OCI-LY7 (cell line): ENCODE measurements at regions not wholly inside any gene's neighbourhood (a gene's known extent, or its start where the extent isn't known, plus 50 kb on each side); places are given as distances from the start of the nearest gene placed in this dataset.

Experiments used
- BruUV-seq: library from RNA; stranded (reverse); fragments of 400-500 nt; replicated peaks from 2 replicates; lab custom pipeline; 2021; lab: Mats Ljungman, UMichigan
- CTCF ChIA-PET: fragments of 300-600 bp; sonication (Branson Sonifier 250); formaldehyde crosslinking; loops from one replicate; lab custom pipeline; 2022; ENCODE audit warnings: antibody characterized with exemption; ENCODE audit not compliant: unreplicated experiment; lab: Charles Lee
- POLR2A ChIA-PET: fragments of 300-600 bp; sonication (Branson Sonifier 250); formaldehyde crosslinking; loops from one replicate; lab custom pipeline; 2022; ENCODE audit warnings: antibody characterized with exemption; lab: Charles Lee
- DNase-seq: peaks from one replicate; pipeline ENCODE4 v3.0.0-alpha.2; 2015; ENCODE audit warnings: low spot score
- H2AFZ ChIP-seq: fragments of 200-600 bp; sonication (generic), shearing (Covaris generic); 2 replicates; pipeline ENCODE4 v1.6.1; 2014; ENCODE audit warnings: mild to moderate bottlenecking, antibody characterized with exemption, low read length, moderate library complexity
- H3K27ac ChIP-seq: fragments of 200-600 bp; sonication (generic); 2 replicates; pipeline ENCODE4 v1.5.1; 2014; ENCODE audit warnings: mixed run types, low read depth, mild to moderate bottlenecking, moderate library complexity, low read length, inconsistent platforms; ENCODE audit not compliant: poor library complexity, severe bottlenecking
- H3K36me3 ChIP-seq: fragments of 200-600 bp; sonication (generic); 2 replicates; pipeline ENCODE4 v1.6.1; 2014; ENCODE audit warnings: mild to moderate bottlenecking, antibody characterized with exemption, low read length, moderate library complexity, mixed read lengths; ENCODE audit not compliant: insufficient read depth
- H3K4me1 ChIP-seq: fragments of 200-600 bp; sonication (generic); 2 replicates; pipeline ENCODE4 v1.5.1; 2014; ENCODE audit warnings: mild to moderate bottlenecking, low read length; ENCODE audit not compliant: insufficient read depth, poor library complexity, severe bottlenecking
- H3K4me2 ChIP-seq: fragments of 200-600 bp; sonication (generic); 2 replicates; pipeline ENCODE4 v1.6.1; 2014; ENCODE audit warnings: mild to moderate bottlenecking, low read length
- H3K4me3 ChIP-seq: fragments of 200-600 bp; sonication (generic); 2 replicates; pipeline ENCODE4 v1.5.1; 2014; ENCODE audit warnings: mild to moderate bottlenecking, low read depth, low read length; ENCODE audit not compliant: poor library complexity, severe bottlenecking
- H3K79me2 ChIP-seq: fragments of 200-600 bp; sonication (generic); 2 replicates; pipeline ENCODE4 v1.6.1; 2016; ENCODE audit warnings: low read depth, mild to moderate bottlenecking, low read length, moderate library complexity, mixed read lengths; ENCODE audit not compliant: insufficient read depth
- H3K9me2 ChIP-seq: fragments of 200-600 bp; sonication (generic); 2 replicates; pipeline ENCODE4 v1.6.1; 2016; ENCODE audit warnings: mild to moderate bottlenecking, low read length, mixed read lengths; ENCODE audit not compliant: insufficient read depth
- H3K9me3 ChIP-seq: fragments of 200-600 bp; sonication (generic); 2 replicates; pipeline ENCODE4 v1.6.1; 2014; ENCODE audit warnings: mild to moderate bottlenecking, mixed run types, low read length, mixed read lengths
- H4K20me1 ChIP-seq: fragments of 200-600 bp; sonication (generic); 2 replicates; pipeline ENCODE4 v1.6.1; 2014; ENCODE audit warnings: mild to moderate bottlenecking, antibody characterized with exemption, low read length, moderate library complexity, mixed read lengths; ENCODE audit not compliant: insufficient read depth
- CTCF ChIP-seq: fragments of 200-600 bp; sonication (generic); conservative IDR thresholded peaks from 2 replicates; pipeline ENCODE4 v1.5.1; 2014; ENCODE audit warnings: mild to moderate bottlenecking, antibody characterized with exemption, low read length, moderate library complexity, mixed read lengths
- EZH2phosphoT487 ChIP-seq: fragments of 200-600 bp; sonication (generic); IDR thresholded peaks from 2 replicates; pipeline ENCODE4 v1.6.1; 2018; ENCODE audit warnings: low read depth, borderline replicate concordance, mild to moderate bottlenecking, mixed run types, antibody characterized with exemption, low read length, moderate library complexity, mixed read lengths
- intact Hi-C: fragments of 100-400 bp; cut with micrococcal nuclease; formaldehyde crosslinking; loops from one replicate; pipeline ENCODE4 v1.10.0; 2022; ENCODE audit not compliant: unreplicated experiment

DNA sequence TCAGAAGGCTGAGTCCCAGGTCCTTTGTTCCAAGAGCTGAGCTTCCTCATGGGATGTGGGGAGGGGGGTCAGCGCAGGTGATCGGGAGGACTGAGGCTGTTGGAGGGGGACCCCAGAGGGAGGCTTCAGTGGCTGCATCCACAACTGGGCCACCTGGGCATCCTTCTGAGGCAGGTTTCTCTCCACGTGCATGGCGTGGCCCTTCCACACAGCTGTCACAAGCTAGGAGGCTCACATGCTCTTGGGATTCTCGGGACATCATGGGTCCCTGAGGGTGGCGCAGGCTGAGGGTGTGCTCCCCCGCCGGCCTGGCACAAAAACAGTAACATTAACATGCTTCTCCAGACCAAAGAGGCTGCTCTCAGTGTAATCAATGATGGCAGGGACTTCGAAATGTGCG, 229.6 kb upstream of the AJAP1 start:
- Histone ChIP-seq H3K79me2 (no peaks in the 10 kb centered on the region), H3K27ac (no peak overlapping the region), H3K4me1 (peaks cover 30% of the 10 kb centered on the region), H3K36me3 (no peaks in the 10 kb centered on the region), H3K4me2 (no peak overlapping the region), H4K20me1 (no peaks in the 10 kb centered on the region), H3K4me3 (no peak overlapping the region), H2AFZ (no peak overlapping the region), H3K9me2 (no peaks in the 10 kb centered on the region), H3K9me3 (peaks cover 11% of the 10 kb centered on the region)
- TF ChIP-seq CTCF (no peak), EZH2phosphoT487 (no peak)
- POLR2A ChIA-PET: no interaction called here
- intact Hi-C loops: loop anchor here (10.0 kb wide), 1 partner anchor 250 kb away; no protein-coding TSS in a partner anchor
- CTCF ChIA-PET: no interaction called here
- DNase-seq: no peak
- BruUV-seq: no TSS peak

- H3K27ac ChIP-seq: no peak overlapping the region
- H3K79me2 ChIP-seq: no peaks in the 10 kb centered on the region
- peaks cover 4% of the 10 kb centered on the region for H3K9me3 ChIP-seq
- peak overlapping the region; percentile 35 for H3K4me2 ChIP-seq
- H4K20me1 ChIP-seq: no peaks in the 10 kb centered on the region
- ChIA-PET POLR2A (interaction anchor here (0.5 to 0.7 kb wide), 5 partner anchors 88 to 1412 kb away, joined by 3 to 7 read pairs (median 4); no protein-coding TSS in a partner anchor), CTCF (interaction anchor here (0.6 kb wide), 2 partner anchors 66 to 1189 kb away, joined by 3 to 4 read pairs; no protein-coding TSS in a partner anchor)
- peak; percentile 97 for DNase-seq
- BruUV-seq: no TSS peak
- H2AFZ ChIP-seq: peak overlapping the region; percentile 79
- H3K4me1 ChIP-seq: peaks cover 30% of the 10 kb centered on the region
- no peaks in the 10 kb centered on the region for H3K36me3 ChIP-seq
- intact Hi-C loops: loop anchor here (10.0 kb wide), 1 partner anchor 251 kb away; no protein-coding TSS in a partner anchor
- no peak for TF ChIP-seq EZH2phosphoT487
- H3K9me2 ChIP-seq: no peaks in the 10 kb centered on the region
- H3K4me3 ChIP-seq: peak overlapping the region; percentile 4
Measured at GRCh38 chr1:4425892-4426291, 228.5 kb upstream of the AJAP1 start.

DNA sequence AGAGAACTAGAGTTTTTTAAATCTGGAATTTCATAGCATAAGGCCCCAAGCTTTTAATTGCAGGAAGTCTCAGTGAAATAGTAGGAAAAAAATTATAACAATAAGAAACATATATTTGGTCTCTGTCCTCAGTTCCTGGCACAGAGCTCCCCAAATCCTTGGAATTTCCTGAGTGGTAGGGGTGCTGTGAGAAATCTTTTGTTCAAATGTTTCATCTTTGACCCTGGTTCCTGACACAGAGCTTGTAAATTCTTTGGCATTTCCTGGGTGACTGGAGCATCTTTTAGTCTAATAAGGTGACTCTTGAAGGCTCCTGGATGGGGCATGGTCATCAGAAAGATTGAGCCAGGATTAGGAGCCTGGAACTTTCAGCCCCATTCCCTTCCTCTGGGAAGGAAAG, 225.7 kb upstream of the AJAP1 start:
- Histone ChIP-seq H4K20me1 (no peaks in the 10 kb centered on the region), H3K9me2 (no peaks in the 10 kb centered on the region), H3K4me2 (no peak overlapping the region), H3K4me1 (peaks cover 20% of the 10 kb centered on the region), H3K4me3 (no peak overlapping the region), H3K27ac (no peak overlapping the region), H3K9me3 (no peaks in the 10 kb centered on the region), H3K36me3 (no peaks in the 10 kb centered on the region), H2AFZ (0 out of 2 replicates have a peak overlapping the region, but pooled peaks have one; percentile 37), H3K79me2 (no peaks in the 10 kb centered on the region)
- ChIA-PET POLR2A (interaction anchor here (0.5 kb wide), 1 partner anchor 253 kb away, joined by 3 read pairs; no protein-coding TSS in a partner anchor), CTCF (no interaction called here)
- no TSS peak for BruUV-seq
- DNase-seq: no peak
- TF ChIP-seq CTCF: no peak
- TF ChIP-seq EZH2phosphoT487: no peak
- intact Hi-C loops: loop anchor here (10.0 kb wide), 1 partner anchor 254 kb away; no protein-coding TSS in a partner anchor
